ENCODE measurements at regions not wholly inside any gene's neighbourhood (a gene's known extent, or its start where the extent isn't known, plus 50 kb on each side); places are given as distances from the start of the nearest gene placed in this dataset.

GRCh38 chr4:53647547-53647946 lies 56.3 kb upstream of the LNX1 start:
- ATAC-seq (ENCODE audit: insufficient read depth, low read depth) (no peak), DNase-seq (no peak)
- Histone ChIP-seq H3K9ac (ENCODE audit: low read depth, low read length) (no peak overlapping the region), H3K4me3 (ENCODE audit: low read depth in 1 of 2, low read length in 2 of 2) (no peak overlapping the region), H3K79me2 (ENCODE audit: insufficient read depth, low read length) (no peaks in the 10 kb centered on the region), H3K27ac (ENCODE audit: low read length) (no peak overlapping the region), H4K20me1 (ENCODE audit: insufficient read depth, low read length) (no peaks in the 10 kb centered on the region), H3K4me2 (ENCODE audit: insufficient read depth, low read length) (no peak overlapping the region), H3K9me3 (ENCODE audit: insufficient read depth, low read length, severe bottlenecking) (no peaks in the 10 kb centered on the region), H3K36me3 (ENCODE audit: insufficient read depth, low read length) (no peaks in the 10 kb centered on the region), H3K27me3 (ENCODE audit: insufficient read depth, low read length, poor library complexity) (peaks cover 1% of the 10 kb centered on the region), H2AFZ (ENCODE audit: low read depth, low read length) (no peak overlapping the region), H3K4me1 (ENCODE audit: insufficient read depth, low read length) (no peaks in the 10 kb centered on the region)
- TF ChIP-seq CTCF (IDR thresholded peaks at IDR 0.05; ENCODE audit: borderline replicate concordance, extremely low read depth, low read length, poor library complexity, severe bottlenecking) (no peak), EZH2 (IDR thresholded peaks at IDR 0.05; ENCODE audit: borderline replicate concordance, low read depth, low read length, severe bottlenecking) (no peak)

GRCh38 chr4:53646795-53647194 lies 55.5 kb upstream of the LNX1 start:
- H2AFZ ChIP-seq (ENCODE audit: low read depth, low read length), result no peak overlapping the region
- no peak for TF ChIP-seq CTCF (IDR thresholded peaks at IDR 0.05; ENCODE audit: borderline replicate concordance, extremely low read depth, low read length, poor library complexity, severe bottlenecking)
- no peak for TF ChIP-seq EZH2 (IDR thresholded peaks at IDR 0.05; ENCODE audit: borderline replicate concordance, low read depth, low read length, severe bottlenecking)
- H3K9ac ChIP-seq (ENCODE audit: low read depth, low read length), result no peak overlapping the region
- H3K27ac ChIP-seq (ENCODE audit: low read length), result no peak overlapping the region
- no peak overlapping the region for H3K4me3 ChIP-seq (ENCODE audit: low read depth in 1 of 2, low read length in 2 of 2)
- H4K20me1 ChIP-seq (ENCODE audit: insufficient read depth, low read length), result no peaks in the 10 kb centered on the region
- no peaks in the 10 kb centered on the region for H3K36me3 ChIP-seq (ENCODE audit: insufficient read depth, low read length)
- H3K27me3 ChIP-seq (ENCODE audit: insufficient read depth, low read length, poor library complexity), result peaks cover 2% of the 10 kb centered on the region
- no peak overlapping the region for H3K4me2 ChIP-seq (ENCODE audit: insufficient read depth, low read length)
- H3K79me2 ChIP-seq (ENCODE audit: insufficient read depth, low read length), result no peaks in the 10 kb centered on the region
- H3K9me3 ChIP-seq (ENCODE audit: insufficient read depth, low read length, severe bottlenecking), result no peaks in the 10 kb centered on the region
- no peak for ATAC-seq (ENCODE audit: insufficient read depth, low read depth)
- H3K4me1 ChIP-seq (ENCODE audit: insufficient read depth, low read length), result no peaks in the 10 kb centered on the region
- DNase-seq, result no peak

DNA sequence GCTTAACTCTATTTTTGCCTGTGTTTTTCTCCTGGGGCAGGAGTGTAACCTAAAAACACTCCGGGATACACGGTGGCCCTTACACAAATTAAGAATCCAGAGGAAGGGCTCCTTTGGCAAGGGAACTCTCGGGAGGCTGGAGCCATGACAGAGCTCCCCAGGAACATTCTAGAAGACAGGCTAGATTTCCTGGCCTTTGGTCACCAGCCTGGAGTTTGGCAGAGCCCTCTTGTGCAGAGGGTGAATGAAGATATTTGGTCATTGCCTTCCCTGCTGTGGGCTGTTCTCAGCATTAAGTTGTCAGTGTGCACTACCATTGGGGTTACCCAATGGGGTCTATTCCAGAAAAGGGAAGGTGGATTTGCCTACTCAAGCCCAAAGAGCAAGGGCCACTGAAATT lies 53.8 kb upstream of the LNX1 start:
- Histone ChIP-seq H3K9ac (ENCODE audit: low read depth, low read length) (no peak overlapping the region), H4K20me1 (ENCODE audit: insufficient read depth, low read length) (no peaks in the 10 kb centered on the region), H3K4me3 (ENCODE audit: low read depth in 1 of 2, low read length in 2 of 2) (no peak overlapping the region), H3K36me3 (ENCODE audit: insufficient read depth, low read length) (no peaks in the 10 kb centered on the region), H3K9me3 (ENCODE audit: insufficient read depth, low read length, severe bottlenecking) (no peaks in the 10 kb centered on the region), H3K4me2 (ENCODE audit: insufficient read depth, low read length) (no peak overlapping the region), H3K27me3 (ENCODE audit: insufficient read depth, low read length, poor library complexity) (peaks cover 2% of the 10 kb centered on the region), H2AFZ (ENCODE audit: low read depth, low read length) (no peak overlapping the region), H3K4me1 (ENCODE audit: insufficient read depth, low read length) (no peaks in the 10 kb centered on the region), H3K79me2 (ENCODE audit: insufficient read depth, low read length) (no peaks in the 10 kb centered on the region), H3K27ac (ENCODE audit: low read length) (no peak overlapping the region)
- DNase-seq (no peak), ATAC-seq (ENCODE audit: insufficient read depth, low read depth) (no peak)
- no peak for TF ChIP-seq CTCF (IDR thresholded peaks at IDR 0.05; ENCODE audit: borderline replicate concordance, extremely low read depth, low read length, poor library complexity, severe bottlenecking)
- TF ChIP-seq EZH2 (IDR thresholded peaks at IDR 0.05; ENCODE audit: borderline replicate concordance, low read depth, low read length, severe bottlenecking), result no peak

DNA sequence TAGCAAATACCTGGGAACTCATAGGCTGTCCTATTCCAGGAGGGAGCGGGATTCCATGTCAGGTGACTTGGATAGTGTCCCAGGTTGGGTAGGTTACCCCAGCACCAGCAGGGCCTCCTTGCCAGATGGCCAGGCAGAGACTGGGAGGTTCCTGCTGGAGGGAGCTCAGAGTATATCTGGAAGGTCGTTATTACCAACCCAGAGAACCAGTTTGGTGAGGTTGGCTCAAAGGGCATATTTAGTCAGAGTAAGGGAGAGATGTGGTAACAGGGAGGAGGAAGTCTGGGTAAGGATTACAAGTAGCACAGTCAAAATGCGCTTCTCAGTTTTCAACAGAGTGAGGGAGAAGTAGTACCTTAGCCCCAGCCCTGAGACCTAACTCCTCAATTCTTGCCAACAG lies 53.3 kb upstream of the LNX1 start:
- H4K20me1 ChIP-seq (ENCODE audit: insufficient read depth, low read length), result no peaks in the 10 kb centered on the region
- no peak overlapping the region for H3K27ac ChIP-seq (ENCODE audit: low read length)
- peaks cover 2% of the 10 kb centered on the region for H3K27me3 ChIP-seq (ENCODE audit: insufficient read depth, low read length, poor library complexity)
- no peaks in the 10 kb centered on the region for H3K9me3 ChIP-seq (ENCODE audit: insufficient read depth, low read length, severe bottlenecking)
- ATAC-seq (ENCODE audit: insufficient read depth, low read depth), result no peak
- no peak overlapping the region for H3K4me3 ChIP-seq (ENCODE audit: low read depth in 1 of 2, low read length in 2 of 2)
- H3K4me2 ChIP-seq (ENCODE audit: insufficient read depth, low read length), result no peak overlapping the region
- no peaks in the 10 kb centered on the region for H3K36me3 ChIP-seq (ENCODE audit: insufficient read depth, low read length)
- H2AFZ ChIP-seq (ENCODE audit: low read depth, low read length), result no peak overlapping the region
- TF ChIP-seq EZH2 (IDR thresholded peaks at IDR 0.05; ENCODE audit: borderline replicate concordance, low read depth, low read length, severe bottlenecking) (no peak), CTCF (IDR thresholded peaks at IDR 0.05; ENCODE audit: borderline replicate concordance, extremely low read depth, low read length, poor library complexity, severe bottlenecking) (no peak)
- H3K79me2 ChIP-seq (ENCODE audit: insufficient read depth, low read length), result no peaks in the 10 kb centered on the region
- no peaks in the 10 kb centered on the region for H3K4me1 ChIP-seq (ENCODE audit: insufficient read depth, low read length)
- H3K9ac ChIP-seq (ENCODE audit: low read depth, low read length), result no peak overlapping the region
- DNase-seq, result no peak
